Neural crest cell (in vitro differentiated cells): ENCODE measurements at regions not wholly inside any gene's neighbourhood (a gene's known extent, or its start where the extent isn't known, plus 50 kb on each side); places are given as distances from the start of the nearest gene placed in this dataset.
"Not testable (repeated sequence)": the region's sequence is repeated elsewhere in the genome, so short reads cannot be mapped to it uniquely, and the experiment has no call there.

Experiments
- DNase-seq: peaks from one replicate; pipeline ENCODE4 v3.0.0; 2021; ENCODE audit warnings: low read depth, mixed read lengths, low spot score
- H3K27ac Mint-ChIP-seq: one replicate; pipeline ENCODE4 v1.8.0; 2021; ENCODE audit warnings: mild to moderate bottlenecking, mixed read lengths; ENCODE audit not compliant: unreplicated experiment
- H3K27me3 Mint-ChIP-seq: 2 replicates; pipeline ENCODE4 v1.8.0; 2021; ENCODE audit warnings: low read depth, mild to moderate bottlenecking, mixed read lengths
- H3K36me3 Mint-ChIP-seq: 2 replicates; pipeline ENCODE4 v1.8.0; 2021; ENCODE audit warnings: low read depth, mild to moderate bottlenecking, mixed read lengths
- H3K4me1 Mint-ChIP-seq: 2 replicates; pipeline ENCODE4 v1.8.0; 2021; ENCODE audit warnings: mixed read lengths
- H3K4me3 Mint-ChIP-seq: one replicate; pipeline ENCODE4 v1.8.0; 2021; ENCODE audit warnings: mild to moderate bottlenecking, mixed read lengths
- H3K9me3 Mint-ChIP-seq: 2 replicates; pipeline ENCODE4 v1.8.0; 2021; ENCODE audit warnings: mixed read lengths
- CTCF ChIP-seq: fragments of 200-600 bp; sonication (generic); conservative IDR thresholded peaks from 2 replicates; pipeline ENCODE4 v1.5.0; 2021; ENCODE audit warnings: antibody characterized with exemption, mild to moderate bottlenecking

- Mint-ChIP-seq H3K9me3 (peaks cover 7% of the 10 kb centered on the region), H3K27ac (no peak overlapping the region), H3K27me3 (no peaks in the 10 kb centered on the region), H3K4me3 (no peak overlapping the region), H3K4me1 (no peaks in the 10 kb centered on the region), H3K36me3 (no peaks in the 10 kb centered on the region)
- no peak for DNase-seq
- TF ChIP-seq CTCF: no peak
Measured at GRCh38 chr2:39872748-39873147, 93.7 kb upstream of the THUMPD2 start.

- TF ChIP-seq CTCF: no peak
- no peak overlapping the region for H3K4me3 Mint-ChIP-seq
- no peaks in the 10 kb centered on the region for H3K27me3 Mint-ChIP-seq
- DNase-seq: no peak
- H3K36me3 Mint-ChIP-seq: no peaks in the 10 kb centered on the region
- no peak overlapping the region for H3K27ac Mint-ChIP-seq
- H3K9me3 Mint-ChIP-seq: peaks cover under 1% of the 10 kb centered on the region
- H3K4me1 Mint-ChIP-seq: no peaks in the 10 kb centered on the region
Measured at GRCh38 chr2:39871291-39871761, 92.3 kb upstream of the THUMPD2 start.

- Mint-ChIP-seq H3K27me3 (no peaks in the 10 kb centered on the region), H3K9me3 (no peaks in the 10 kb centered on the region), H3K4me1 (no peaks in the 10 kb centered on the region), H3K27ac (no peak overlapping the region), H3K4me3 (no peak overlapping the region), H3K36me3 (no peaks in the 10 kb centered on the region)
- no peak for TF ChIP-seq CTCF
- no peak for DNase-seq
Measured at GRCh38 chr2:39870871-39871270, 91.8 kb upstream of the THUMPD2 start.

GRCh38 chr2:39867268-39867667 is 88.2 kb upstream of the THUMPD2 start:
- H3K27ac Mint-ChIP-seq: no peak overlapping the region
- no peak for DNase-seq
- H3K4me3 Mint-ChIP-seq: no peak overlapping the region
- TF ChIP-seq CTCF: no peak
- H3K36me3 Mint-ChIP-seq: no peaks in the 10 kb centered on the region
- H3K27me3 Mint-ChIP-seq: no peaks in the 10 kb centered on the region
- H3K4me1 Mint-ChIP-seq: no peaks in the 10 kb centered on the region
- peaks cover 7% of the 10 kb centered on the region for H3K9me3 Mint-ChIP-seq

GRCh38 chr2:39865751-39866150 is 86.7 kb upstream of the THUMPD2 start:
- no peak for TF ChIP-seq CTCF
- no peaks in the 10 kb centered on the region for H3K4me1 Mint-ChIP-seq
- peaks cover 7% of the 10 kb centered on the region for H3K9me3 Mint-ChIP-seq
- no peaks in the 10 kb centered on the region for H3K36me3 Mint-ChIP-seq
- H3K27ac Mint-ChIP-seq: no peak overlapping the region
- no peak overlapping the region for H3K4me3 Mint-ChIP-seq
- H3K27me3 Mint-ChIP-seq: no peaks in the 10 kb centered on the region
- DNase-seq: no peak

GRCh38 chr2:39863672-39864071 is 84.6 kb upstream of the THUMPD2 start:
- H3K27me3 Mint-ChIP-seq, H3K4me1 Mint-ChIP-seq, DNase-seq, H3K4me3 Mint-ChIP-seq, H3K27ac Mint-ChIP-seq, H3K36me3 Mint-ChIP-seq, H3K9me3 Mint-ChIP-seq: not testable (repeated sequence)
